MM.1S (cell line): ENCODE measurements at regions not wholly inside any gene's neighbourhood (a gene's known extent, or its start where the extent isn't known, plus 50 kb on each side); places are given as distances from the start of the nearest gene placed in this dataset.

ENCODE experiments used
- DNase-seq: peaks from one replicate; pipeline ENCODE4 v3.0.0-alpha.2; 2015
- H2AFZ ChIP-seq: fragments of 300-600 bp; sonication (generic); 2 replicates; pipeline ENCODE4 v1.6.0; 2016; ENCODE audit warnings: antibody characterized with exemption, low read length
- H3F3A ChIP-seq: fragments of 300-600 bp; sonication (generic); 2 replicates; pipeline ENCODE4 v1.6.1; 2016; ENCODE audit warnings: mild to moderate bottlenecking, antibody characterized with exemption, low read length, moderate library complexity, mixed read lengths; ENCODE audit not compliant: insufficient read depth
- H3K27ac ChIP-seq: fragments of 300-600 bp; sonication (generic); 2 replicates; pipeline ENCODE4 v1.5.1; 2016; ENCODE audit warnings: mild to moderate bottlenecking, low read length
- H3K27me3 ChIP-seq: fragments of 300-600 bp; sonication (generic); replicated peaks from 2 replicates; pipeline ENCODE4 v1.6.0; 2016; ENCODE audit warnings: low read length; ENCODE audit not compliant: insufficient read depth
- H3K36me3 ChIP-seq: fragments of 300-600 bp; sonication (generic); replicated peaks from 2 replicates; pipeline ENCODE4 v1.6.1; 2016; ENCODE audit warnings: mild to moderate bottlenecking, low read length, mixed read lengths; ENCODE audit not compliant: insufficient read depth
- H3K4me1 ChIP-seq: fragments of 300-600 bp; sonication (generic); 2 replicates; pipeline ENCODE4 v1.6.1; 2016; ENCODE audit warnings: low read length, mixed read lengths
- H3K4me2 ChIP-seq: fragments of 300-600 bp; sonication (generic); 2 replicates; pipeline ENCODE4 v1.6.0; 2016; ENCODE audit warnings: low read depth, low read length
- H3K4me3 ChIP-seq: fragments of 300-600 bp; sonication (generic); 2 replicates; pipeline ENCODE4 v1.5.1; 2016; ENCODE audit warnings: low read length, mixed read lengths
- H3K79me2 ChIP-seq: fragments of 300-600 bp; sonication (generic); 2 replicates; pipeline ENCODE4 v1.6.1; 2016; ENCODE audit warnings: mixed run types, low read length, mixed read lengths
- H3K9ac ChIP-seq: fragments of 300-600 bp; sonication (generic); 2 replicates; pipeline ENCODE4 v1.6.1; 2016; ENCODE audit warnings: low read length, mixed read lengths
- H3K9me2 ChIP-seq: fragments of 300-600 bp; sonication (generic); replicated peaks from 2 replicates; pipeline ENCODE4 v1.6.1; 2016; ENCODE audit warnings: mild to moderate bottlenecking, low read length, mixed read lengths; ENCODE audit not compliant: insufficient read depth
- H3K9me3 ChIP-seq: fragments of 300-600 bp; sonication (generic); replicated peaks from 2 replicates; pipeline ENCODE4 v1.6.1; 2016; ENCODE audit warnings: mild to moderate bottlenecking, low read length, mixed read lengths; ENCODE audit not compliant: insufficient read depth
- H4K20me1 ChIP-seq: fragments of 300-600 bp; sonication (generic); 2 replicates; pipeline ENCODE4 v1.6.1; 2016; ENCODE audit warnings: mild to moderate bottlenecking, low read length, moderate library complexity, mixed read lengths; ENCODE audit not compliant: insufficient read depth
- CTCF ChIP-seq: fragments of 300-600 bp; sonication (generic); IDR thresholded peaks from 2 replicates; pipeline ENCODE4 v1.5.1; 2016; ENCODE audit warnings: antibody characterized with exemption, low read length, mixed read lengths
- EZH2 ChIP-seq: fragments of 300-600 bp; sonication (generic); optimal IDR thresholded peaks from 2 replicates; pipeline ENCODE3; 2017; ENCODE audit warnings: low read depth, mild to moderate bottlenecking, antibody characterized with exemption, low read length, mixed read lengths
- EZH2phosphoT487 ChIP-seq: fragments of 300-600 bp; sonication (generic); IDR thresholded peaks from 2 replicates; pipeline ENCODE4 v1.6.1; 2018; ENCODE audit warnings: antibody characterized with exemption, low read length

DNA sequence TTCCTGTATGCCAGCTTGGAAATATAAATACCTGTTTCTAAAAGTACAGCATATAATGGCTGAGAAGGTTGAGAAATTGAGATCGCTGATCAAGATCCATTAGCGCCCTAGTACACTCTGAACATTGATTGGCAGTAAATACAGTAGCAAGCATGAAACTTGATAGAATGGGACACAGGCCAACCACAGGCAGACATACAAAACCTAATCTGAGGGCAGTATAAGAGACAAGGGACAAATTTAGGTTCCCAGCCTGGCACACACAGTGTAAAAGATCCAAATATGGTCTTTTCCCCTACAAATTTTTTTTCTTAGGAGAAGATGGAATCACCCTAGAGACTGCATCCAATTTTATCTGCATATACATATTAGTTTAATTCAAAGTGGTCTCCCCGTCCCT lies 126.5 kb upstream of the ARHGAP42 start:
- H3K9me3 ChIP-seq = no peaks in the 10 kb centered on the region
- no peaks in the 10 kb centered on the region for H4K20me1 ChIP-seq
- H3K9me2 ChIP-seq = no peaks in the 10 kb centered on the region
- H3F3A ChIP-seq = no peaks in the 10 kb centered on the region
- no peak overlapping the region for H3K9ac ChIP-seq
- H3K4me3 ChIP-seq = no peak overlapping the region
- no peak overlapping the region for H3K4me2 ChIP-seq
- DNase-seq = no peak
- H3K4me1 ChIP-seq = no peaks in the 10 kb centered on the region
- no peak overlapping the region for H2AFZ ChIP-seq
- H3K27me3 ChIP-seq = no peaks in the 10 kb centered on the region
- TF ChIP-seq CTCF (no peak), EZH2 (no peak), EZH2phosphoT487 (no peak)
- no peak overlapping the region for H3K27ac ChIP-seq
- no peaks in the 10 kb centered on the region for H3K79me2 ChIP-seq
- no peaks in the 10 kb centered on the region for H3K36me3 ChIP-seq

- Histone ChIP-seq H2AFZ (no peak overlapping the region), H3K79me2 (no peaks in the 10 kb centered on the region), H3F3A (no peaks in the 10 kb centered on the region), H3K27ac (no peak overlapping the region), H3K36me3 (no peaks in the 10 kb centered on the region), H3K9me2 (no peaks in the 10 kb centered on the region), H3K27me3 (no peaks in the 10 kb centered on the region), H3K4me1 (no peaks in the 10 kb centered on the region), H3K9me3 (no peaks in the 10 kb centered on the region), H3K4me3 (no peak overlapping the region), H3K4me2 (no peak overlapping the region), H3K9ac (no peak overlapping the region), H4K20me1 (no peaks in the 10 kb centered on the region)
- no peak for DNase-seq
- TF ChIP-seq EZH2phosphoT487 (no peak), CTCF (no peak), EZH2 (no peak)
Observed at GRCh38 chr11:100561323-100561722, 125.8 kb upstream of the ARHGAP42 start.

DNA sequence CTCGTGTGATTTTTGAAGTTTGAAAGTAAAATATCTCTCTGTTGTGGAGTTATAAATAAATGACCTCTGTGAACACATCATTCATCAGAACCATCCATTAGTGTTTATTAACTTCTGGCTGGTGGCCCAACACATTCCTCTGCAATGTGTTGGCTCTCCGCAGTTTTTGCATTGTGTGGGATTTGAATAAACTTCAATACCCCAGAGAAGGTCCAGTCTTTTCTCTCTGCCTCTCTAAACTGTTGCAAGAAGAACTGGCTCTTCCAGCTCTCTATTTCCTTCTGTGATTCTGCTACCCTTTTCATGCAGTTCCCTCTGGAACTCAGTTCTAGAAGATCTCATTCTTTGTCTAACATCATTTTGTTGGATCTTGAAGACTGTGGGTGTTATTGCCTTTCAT lies 125.0 kb upstream of the ARHGAP42 start:
- Histone ChIP-seq H3K9ac (no peak overlapping the region), H2AFZ (no peak overlapping the region), H3K4me1 (no peaks in the 10 kb centered on the region), H3K79me2 (no peaks in the 10 kb centered on the region), H3K27me3 (no peaks in the 10 kb centered on the region), H3K4me2 (no peak overlapping the region), H3K4me3 (no peak overlapping the region), H3K36me3 (no peaks in the 10 kb centered on the region), H3K9me2 (no peaks in the 10 kb centered on the region), H3K27ac (no peak overlapping the region), H3F3A (no peaks in the 10 kb centered on the region), H3K9me3 (no peaks in the 10 kb centered on the region), H4K20me1 (no peaks in the 10 kb centered on the region)
- DNase-seq = no peak
- TF ChIP-seq CTCF (no peak), EZH2 (no peak), EZH2phosphoT487 (no peak)
